OCI-LY1 (cell line): ENCODE measurements at regions not wholly inside any gene's neighbourhood (a gene's known extent, or its start where the extent isn't known, plus 50 kb on each side); places are given as distances from the start of the nearest gene placed in this dataset.

ENCODE experiments used
- H2AFZ ChIP-seq: fragments of 200-600 bp; sonication (generic), shearing (Covaris generic); 2 replicates; pipeline ENCODE4 v1.6.0; 2014; ENCODE audit warnings: antibody characterized with exemption, mild to moderate bottlenecking, low read length
- H3F3A ChIP-seq: fragments of 200-600 bp; sonication (generic), shearing (Covaris generic); 2 replicates; pipeline ENCODE4 v1.6.0; 2014; ENCODE audit warnings: mild to moderate bottlenecking, antibody characterized with exemption, low read length, moderate library complexity; ENCODE audit not compliant: insufficient read depth
- H3K27ac ChIP-seq: fragments of 200-600 bp; sonication (generic); 2 replicates; pipeline ENCODE4 v1.5.1; 2014; ENCODE audit warnings: low read length, mixed run types, mild to moderate bottlenecking, low read depth; ENCODE audit not compliant: poor library complexity, severe bottlenecking
- H3K27me3 ChIP-seq: fragments of 200-600 bp; sonication (generic); 2 replicates; pipeline ENCODE4 v1.6.0; 2014; ENCODE audit warnings: antibody characterized with exemption, mild to moderate bottlenecking, low read length, moderate library complexity; ENCODE audit not compliant: insufficient read depth
- H3K36me3 ChIP-seq: fragments of 200-600 bp; sonication (generic); 2 replicates; pipeline ENCODE4 v1.6.1; 2014; ENCODE audit warnings: mild to moderate bottlenecking, antibody characterized with exemption, low read length, moderate library complexity, mixed read lengths; ENCODE audit not compliant: insufficient read depth
- H3K4me1 ChIP-seq: fragments of 200-600 bp; sonication (generic); 2 replicates; pipeline ENCODE4 v1.5.1; 2014; ENCODE audit warnings: mild to moderate bottlenecking, low read length, moderate library complexity; ENCODE audit not compliant: insufficient read depth, severe bottlenecking
- H3K4me2 ChIP-seq: fragments of 200-600 bp; sonication (generic), shearing (Covaris generic); 2 replicates; pipeline ENCODE4 v1.6.1; 2014; ENCODE audit warnings: low read length
- H3K4me3 ChIP-seq: fragments of 200-600 bp; sonication (generic); 2 replicates; pipeline ENCODE4 v1.5.1; 2014; ENCODE audit warnings: low read length, low read depth, mild to moderate bottlenecking, mixed read lengths; ENCODE audit not compliant: poor library complexity, severe bottlenecking
- H3K79me2 ChIP-seq: fragments of 200-600 bp; shearing (Covaris generic); 2 replicates; pipeline ENCODE4 v1.6.1; 2016; ENCODE audit warnings: mixed run types, low read length, mixed read lengths; ENCODE audit not compliant: insufficient read depth
- H3K9ac ChIP-seq: fragments of 200-600 bp; sonication (generic), shearing (Covaris generic); 2 replicates; pipeline ENCODE4 v1.6.1; 2014; ENCODE audit warnings: mild to moderate bottlenecking, low read length, mixed read lengths
- H3K9me2 ChIP-seq: fragments of 200-600 bp; sonication (generic), shearing (Covaris generic); 2 replicates; pipeline ENCODE4 v1.6.1; 2014; ENCODE audit warnings: low read depth, mild to moderate bottlenecking, low read length, mixed read lengths
- H3K9me3 ChIP-seq: fragments of 200-600 bp; shearing (Covaris generic); 2 replicates; pipeline ENCODE4 v1.6.1; 2014; ENCODE audit warnings: low read length, mixed read lengths
- H4K20me1 ChIP-seq: fragments of 200-600 bp; sonication (generic), shearing (Covaris generic); 2 replicates; pipeline ENCODE4 v1.6.0; 2016; ENCODE audit warnings: mild to moderate bottlenecking, low read length; ENCODE audit not compliant: insufficient read depth
- EZH2 ChIP-seq: fragments of 200-600 bp; sonication (generic), shearing (Covaris generic); IDR thresholded peaks from 2 replicates; pipeline ENCODE4 v1.8.0; 2017; ENCODE audit warnings: borderline replicate concordance, mixed run types, mild to moderate bottlenecking, antibody characterized with exemption, low read length, moderate library complexity, mixed read lengths
- TF ChIP-seq, protein P1 (sequence below): fragments of 200-600 bp; sonication (generic), shearing (Covaris generic); IDR thresholded peaks from 2 replicates; pipeline ENCODE4 v1.5.1; 2017; ENCODE audit warnings: mild to moderate bottlenecking, antibody characterized with exemption, low read length, moderate library complexity, mixed read lengths

GRCh38 chr14:98634043-98634820 lies 637.8 kb downstream of the BCL11B start:
- Histone ChIP-seq H4K20me1 (no peaks in the 10 kb centered on the region), H3K4me3 (no peak overlapping the region), H2AFZ (no peak overlapping the region), H3K36me3 (no peaks in the 10 kb centered on the region), H3K9me2 (no peaks in the 10 kb centered on the region), H3K4me1 (no peaks in the 10 kb centered on the region), H3K9ac (no peak overlapping the region), H3K27ac (no peak overlapping the region), H3F3A (no peaks in the 10 kb centered on the region), H3K79me2 (no peaks in the 10 kb centered on the region), H3K4me2 (no peak overlapping the region), H3K9me3 (no peaks in the 10 kb centered on the region), H3K27me3 (no peaks in the 10 kb centered on the region)
- TF ChIP-seq, protein P1, sequence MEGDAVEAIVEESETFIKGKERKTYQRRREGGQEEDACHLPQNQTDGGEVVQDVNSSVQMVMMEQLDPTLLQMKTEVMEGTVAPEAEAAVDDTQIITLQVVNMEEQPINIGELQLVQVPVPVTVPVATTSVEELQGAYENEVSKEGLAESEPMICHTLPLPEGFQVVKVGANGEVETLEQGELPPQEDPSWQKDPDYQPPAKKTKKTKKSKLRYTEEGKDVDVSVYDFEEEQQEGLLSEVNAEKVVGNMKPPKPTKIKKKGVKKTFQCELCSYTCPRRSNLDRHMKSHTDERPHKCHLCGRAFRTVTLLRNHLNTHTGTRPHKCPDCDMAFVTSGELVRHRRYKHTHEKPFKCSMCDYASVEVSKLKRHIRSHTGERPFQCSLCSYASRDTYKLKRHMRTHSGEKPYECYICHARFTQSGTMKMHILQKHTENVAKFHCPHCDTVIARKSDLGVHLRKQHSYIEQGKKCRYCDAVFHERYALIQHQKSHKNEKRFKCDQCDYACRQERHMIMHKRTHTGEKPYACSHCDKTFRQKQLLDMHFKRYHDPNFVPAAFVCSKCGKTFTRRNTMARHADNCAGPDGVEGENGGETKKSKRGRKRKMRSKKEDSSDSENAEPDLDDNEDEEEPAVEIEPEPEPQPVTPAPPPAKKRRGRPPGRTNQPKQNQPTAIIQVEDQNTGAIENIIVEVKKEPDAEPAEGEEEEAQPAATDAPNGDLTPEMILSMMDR = no peak
- no peak for TF ChIP-seq EZH2

- Histone ChIP-seq H3K4me1 (no peaks in the 10 kb centered on the region), H3K4me2 (no peak overlapping the region), H3K27ac (no peak overlapping the region), H3K79me2 (no peaks in the 10 kb centered on the region), H3K9me3 (no peaks in the 10 kb centered on the region), H3F3A (no peaks in the 10 kb centered on the region), H3K9ac (no peak overlapping the region), H2AFZ (no peak overlapping the region), H3K27me3 (no peaks in the 10 kb centered on the region), H3K36me3 (no peaks in the 10 kb centered on the region), H3K9me2 (no peaks in the 10 kb centered on the region), H4K20me1 (no peaks in the 10 kb centered on the region), H3K4me3 (no peak overlapping the region)
- TF ChIP-seq EZH2 = no peak
- TF ChIP-seq, protein P1 = no peak
Measured at GRCh38 chr14:98638366-98638765, 633.6 kb downstream of the BCL11B start.

DNA sequence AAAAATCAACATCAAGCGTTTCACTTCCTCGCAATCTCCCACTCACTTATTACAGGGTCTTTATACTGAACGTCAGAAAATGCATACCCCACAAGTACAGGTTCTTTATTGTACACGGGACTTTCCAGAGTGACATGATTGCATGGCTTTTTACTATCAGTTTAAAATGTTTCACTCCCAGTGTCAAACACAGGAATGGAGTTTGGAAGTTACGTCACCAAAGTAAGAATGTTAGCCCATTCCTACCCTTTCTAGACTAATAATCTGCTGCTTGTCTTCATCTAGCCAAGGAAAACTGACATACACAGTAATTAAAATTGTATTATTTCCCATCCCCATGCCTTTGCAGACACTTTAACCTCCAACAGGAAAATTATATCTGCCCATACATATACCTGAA lies 624.2 kb downstream of the BCL11B start:
- Histone ChIP-seq H3K27ac (no peak overlapping the region), H2AFZ (no peak overlapping the region), H3K36me3 (no peaks in the 10 kb centered on the region), H3K4me1 (no peaks in the 10 kb centered on the region), H4K20me1 (no peaks in the 10 kb centered on the region), H3K4me3 (no peak overlapping the region), H3K4me2 (no peak overlapping the region), H3K9me2 (no peaks in the 10 kb centered on the region), H3K9ac (no peak overlapping the region), H3K9me3 (no peaks in the 10 kb centered on the region), H3F3A (no peaks in the 10 kb centered on the region), H3K27me3 (no peaks in the 10 kb centered on the region), H3K79me2 (no peaks in the 10 kb centered on the region)
- no peak for TF ChIP-seq EZH2
- TF ChIP-seq, protein P1 = no peak
